ENCODE measurements at regions not wholly inside any gene's neighbourhood (a gene's known extent, or its start where the extent isn't known, plus 50 kb on each side); places are given as distances from the start of the nearest gene placed in this dataset.

DNA sequence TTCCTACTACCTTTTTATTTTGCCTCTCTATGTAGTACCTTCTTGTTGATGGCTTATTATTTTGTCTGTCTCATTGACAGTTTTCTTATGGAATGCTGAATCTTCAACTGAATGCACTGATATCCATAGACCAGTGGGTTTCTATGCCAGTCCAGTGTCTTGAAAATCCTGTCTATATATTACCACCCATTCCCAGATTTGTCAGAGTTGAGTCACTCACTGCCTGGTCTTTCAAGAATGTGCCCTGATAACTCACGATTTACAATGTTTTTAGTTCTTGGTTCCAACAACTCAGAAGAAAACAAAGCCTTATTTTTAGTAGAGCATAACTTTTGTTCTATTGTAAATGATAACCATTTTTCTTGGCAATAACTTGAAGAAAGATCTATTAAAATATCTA lies 606.0 kb upstream of the PITX2 start:
- TF ChIP-seq BHLHE40 (IDR thresholded peaks at IDR 0.05; ENCODE audit: low read depth, low read length) (no peak), RFX5 (IDR thresholded peaks at IDR 0.05; ENCODE audit: low read depth, low read length) (no peak)
- TF ChIP-seq, protein P1, sequence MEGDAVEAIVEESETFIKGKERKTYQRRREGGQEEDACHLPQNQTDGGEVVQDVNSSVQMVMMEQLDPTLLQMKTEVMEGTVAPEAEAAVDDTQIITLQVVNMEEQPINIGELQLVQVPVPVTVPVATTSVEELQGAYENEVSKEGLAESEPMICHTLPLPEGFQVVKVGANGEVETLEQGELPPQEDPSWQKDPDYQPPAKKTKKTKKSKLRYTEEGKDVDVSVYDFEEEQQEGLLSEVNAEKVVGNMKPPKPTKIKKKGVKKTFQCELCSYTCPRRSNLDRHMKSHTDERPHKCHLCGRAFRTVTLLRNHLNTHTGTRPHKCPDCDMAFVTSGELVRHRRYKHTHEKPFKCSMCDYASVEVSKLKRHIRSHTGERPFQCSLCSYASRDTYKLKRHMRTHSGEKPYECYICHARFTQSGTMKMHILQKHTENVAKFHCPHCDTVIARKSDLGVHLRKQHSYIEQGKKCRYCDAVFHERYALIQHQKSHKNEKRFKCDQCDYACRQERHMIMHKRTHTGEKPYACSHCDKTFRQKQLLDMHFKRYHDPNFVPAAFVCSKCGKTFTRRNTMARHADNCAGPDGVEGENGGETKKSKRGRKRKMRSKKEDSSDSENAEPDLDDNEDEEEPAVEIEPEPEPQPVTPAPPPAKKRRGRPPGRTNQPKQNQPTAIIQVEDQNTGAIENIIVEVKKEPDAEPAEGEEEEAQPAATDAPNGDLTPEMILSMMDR (conservative IDR thresholded peaks at IDR 0.05; ENCODE audit: low read depth, low read length): no peak

Measured in IMR-90 (cell line).